Esophagus squamous epithelium (tissue), 4 donors: ENCODE measurements at regions not wholly inside any gene's neighbourhood (a gene's known extent, or its start where the extent isn't known, plus 50 kb on each side); places are given as distances from the start of the nearest gene placed in this dataset.

ENCODE experiments used
- CTCF ChIP-seq, 6 experiments: fragments of 450-650 bp in 4 of 6; fragments of 200-600 bp in 2 of 6; sonication (generic) in 2 of 6; IDR thresholded peaks; one replicate each; pipeline ENCODE4 v1.5.1; 2016 to 2019; ENCODE audit warnings: antibody characterized with exemption in 6 of 6, mild to moderate bottlenecking in 4 of 6, moderate library complexity in 4 of 6
- POLR2A ChIP-seq, 4 donors: fragments of 450-650 bp; IDR thresholded peaks; one replicate each; pipeline ENCODE4 v1.6.1; 2017; ENCODE audit warnings: antibody characterized with exemption in 4 of 4, mild to moderate bottlenecking in 4 of 4, moderate library complexity in 3 of 4

- no peak for TF ChIP-seq CTCF (IDR thresholded peaks at IDR 0.05)
- TF ChIP-seq POLR2A (IDR thresholded peaks at IDR 0.05) = no peak
Measured at GRCh38 chr11:115119146-115119545, 385.1 kb downstream of the CADM1 start.
